ENCODE measurements at regions not wholly inside any gene's neighbourhood (a gene's known extent, or its start where the extent isn't known, plus 50 kb on each side); places are given as distances from the start of the nearest gene placed in this dataset.
"Not testable (repeated sequence)": the region's sequence is repeated elsewhere in the genome, so short reads cannot be mapped to it uniquely, and the experiment has no call there.

DNA sequence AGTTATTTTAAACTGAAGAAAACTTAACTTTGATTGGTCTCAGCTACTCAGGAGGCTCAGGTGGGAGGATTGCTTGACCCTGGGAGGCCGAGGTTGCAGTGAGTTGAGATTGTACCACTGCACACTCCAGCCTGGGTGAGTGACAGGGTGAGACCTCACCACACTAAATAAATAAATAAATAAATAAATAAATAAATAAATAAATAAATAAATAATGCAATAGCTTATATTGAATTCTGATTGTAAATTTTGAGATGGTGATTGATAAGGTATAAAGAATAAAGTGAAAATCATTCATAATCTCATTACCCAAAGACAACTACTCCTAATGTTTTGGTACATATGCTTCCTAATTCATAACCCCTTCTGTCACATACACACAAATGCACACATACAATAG, 58.1 kb downstream of the TUBA3C start:
- no peak overlapping the region for H3K27ac ChIP-seq (ENCODE audit: low read length)
- no peaks in the 10 kb centered on the region for H3K27me3 ChIP-seq (ENCODE audit: low read depth, low read length)
- H3K9me3 ChIP-seq (ENCODE audit: control insufficient read depth in 1 of 2, low read length in 2 of 2), result no peaks in the 10 kb centered on the region
- no peak overlapping the region for H3K4me3 ChIP-seq (ENCODE audit: low read depth in 1 of 2, low read length in 2 of 2)
- H3K36me3 ChIP-seq (ENCODE audit: control insufficient read depth in 1 of 2, insufficient read depth in 2 of 2, low read length in 2 of 2), result no peaks in the 10 kb centered on the region
- H3K4me1 ChIP-seq (ENCODE audit: control insufficient read depth in 1 of 2, insufficient read depth in 2 of 2, low read length in 2 of 2), result no peaks in the 10 kb centered on the region

DNA sequence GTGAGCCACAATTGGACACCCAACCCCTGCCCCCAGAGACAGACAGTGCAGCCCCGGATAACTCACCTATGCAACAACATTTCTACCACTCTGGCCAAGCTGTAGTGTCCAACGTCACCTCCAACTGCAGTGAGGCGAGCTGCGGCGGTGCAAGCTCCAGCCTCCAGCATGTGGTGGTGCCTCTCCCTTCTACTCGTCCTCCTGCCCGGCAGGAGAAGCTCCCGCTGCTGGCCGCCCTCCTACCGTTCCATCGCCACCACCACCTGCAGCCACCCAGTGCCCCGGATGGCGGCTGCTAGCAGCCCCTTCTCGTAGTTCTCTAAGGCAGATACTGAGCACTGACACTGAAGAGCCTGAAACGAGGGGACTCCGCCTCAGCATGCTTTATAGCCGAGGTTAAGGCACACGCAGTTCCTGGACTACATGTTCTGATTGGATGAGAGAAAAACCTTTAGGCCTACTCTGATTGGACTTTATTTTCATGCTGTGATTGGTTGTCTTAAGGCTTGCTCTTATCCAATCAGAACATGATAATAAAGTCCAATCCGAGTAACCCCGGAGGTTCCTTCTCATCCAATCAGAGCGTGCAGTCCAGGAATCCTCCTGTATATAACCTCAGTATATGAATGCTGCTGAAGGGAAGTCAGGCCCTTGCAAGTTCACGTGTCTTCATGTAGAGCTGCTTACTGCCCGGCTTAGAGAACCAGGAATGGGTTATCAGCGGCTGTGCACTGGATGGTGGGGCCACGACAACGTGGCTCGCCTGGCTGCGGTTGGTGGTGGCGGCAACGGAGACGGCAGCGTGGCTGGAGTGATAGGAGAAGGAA, 63.5 kb downstream of the TUBA3C start:
- no peaks in the 10 kb centered on the region for H3K9me3 ChIP-seq (ENCODE audit: control insufficient read depth in 1 of 2, low read length in 2 of 2)
- no peaks in the 10 kb centered on the region for H3K4me1 ChIP-seq (ENCODE audit: control insufficient read depth in 1 of 2, insufficient read depth in 2 of 2, low read length in 2 of 2)
- no peaks in the 10 kb centered on the region for H3K27me3 ChIP-seq (ENCODE audit: low read depth, low read length)
- no peaks in the 10 kb centered on the region for H3K36me3 ChIP-seq (ENCODE audit: control insufficient read depth in 1 of 2, insufficient read depth in 2 of 2, low read length in 2 of 2)
- H3K4me3 ChIP-seq (ENCODE audit: low read depth in 1 of 2, low read length in 2 of 2), result no peak overlapping the region
- H3K27ac ChIP-seq (ENCODE audit: low read length), result no peak overlapping the region

DNA sequence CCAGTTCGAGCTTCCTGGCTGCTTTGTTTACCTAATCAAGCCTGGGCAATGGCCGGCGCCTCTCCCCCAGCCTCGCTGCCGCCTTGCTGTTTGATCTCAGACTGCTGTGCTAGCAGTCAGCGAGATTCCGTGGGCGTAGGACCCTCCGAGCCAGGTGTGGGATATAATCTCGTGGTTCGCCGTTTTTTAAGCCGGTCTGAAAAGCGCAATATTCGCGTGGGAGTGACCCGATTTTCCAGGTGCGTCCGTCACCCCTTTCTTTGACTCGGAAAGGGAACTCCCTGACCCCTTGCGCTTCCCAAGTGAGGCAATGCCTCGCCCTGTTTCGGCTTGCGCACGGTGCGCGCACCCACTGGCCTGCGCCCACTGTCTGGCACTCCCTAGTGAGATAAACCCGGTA, 72.4 kb downstream of the TUBA3C start:
- H3K27ac ChIP-seq (ENCODE audit: low read length); H3K4me3 ChIP-seq (ENCODE audit: low read depth in 1 of 2, low read length in 2 of 2); H3K27me3 ChIP-seq (ENCODE audit: low read depth, low read length); H3K4me1 ChIP-seq (ENCODE audit: control insufficient read depth in 1 of 2, insufficient read depth in 2 of 2, low read length in 2 of 2); H3K9me3 ChIP-seq (ENCODE audit: control insufficient read depth in 1 of 2, low read length in 2 of 2); H3K36me3 ChIP-seq (ENCODE audit: control insufficient read depth in 1 of 2, insufficient read depth in 2 of 2, low read length in 2 of 2): not testable (repeated sequence)

DNA sequence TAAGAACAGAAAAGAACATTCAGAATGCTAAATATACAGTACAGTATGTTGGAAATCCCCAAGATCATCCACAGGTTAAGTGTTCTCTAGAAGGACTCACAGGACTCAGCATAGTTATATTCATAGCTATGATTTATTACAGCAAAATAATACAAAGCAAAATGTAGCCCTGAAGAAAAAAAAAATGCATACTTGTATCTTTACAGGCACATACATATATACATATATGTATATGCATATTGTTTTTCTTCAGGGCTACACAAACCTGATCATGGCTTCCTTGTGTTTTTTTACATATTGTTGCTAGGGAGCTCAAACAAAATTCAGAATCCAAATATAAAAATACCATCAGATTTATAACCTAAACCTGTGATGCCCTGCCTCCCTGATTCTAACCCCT, 78.5 kb downstream of the TUBA3C start:
- H3K4me3 ChIP-seq (ENCODE audit: low read depth in 1 of 2, low read length in 2 of 2), result no peak overlapping the region
- no peaks in the 10 kb centered on the region for H3K9me3 ChIP-seq (ENCODE audit: control insufficient read depth in 1 of 2, low read length in 2 of 2)
- H3K4me1 ChIP-seq (ENCODE audit: control insufficient read depth in 1 of 2, insufficient read depth in 2 of 2, low read length in 2 of 2), result no peaks in the 10 kb centered on the region
- H3K27ac ChIP-seq (ENCODE audit: low read length), result no peak overlapping the region
- no peaks in the 10 kb centered on the region for H3K27me3 ChIP-seq (ENCODE audit: low read depth, low read length)
- no peaks in the 10 kb centered on the region for H3K36me3 ChIP-seq (ENCODE audit: control insufficient read depth in 1 of 2, insufficient read depth in 2 of 2, low read length in 2 of 2)

DNA sequence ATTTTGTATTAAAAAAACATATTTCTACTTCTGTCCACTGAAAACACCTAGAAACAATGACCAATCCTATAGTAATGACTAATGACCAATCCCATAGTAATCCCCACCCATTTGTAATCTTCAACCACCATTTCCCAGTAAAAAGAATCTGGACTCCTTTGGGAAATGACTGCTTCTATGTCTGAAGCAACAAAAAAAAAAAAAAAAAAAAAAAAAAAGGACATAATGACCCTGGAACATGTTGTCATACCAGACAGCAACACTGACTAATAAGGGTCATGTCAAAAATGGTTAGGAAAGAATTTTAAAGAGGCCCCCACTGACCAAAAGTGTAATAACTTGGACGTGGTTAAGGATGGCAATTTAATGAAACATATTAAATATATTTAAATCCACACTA, 88.3 kb downstream of the TUBA3C start:
- no peaks in the 10 kb centered on the region for H3K27me3 ChIP-seq (ENCODE audit: low read depth, low read length)
- H3K9me3 ChIP-seq (ENCODE audit: control insufficient read depth in 1 of 2, low read length in 2 of 2), result no peaks in the 10 kb centered on the region
- H3K27ac ChIP-seq (ENCODE audit: low read length), result no peak overlapping the region
- no peaks in the 10 kb centered on the region for H3K4me1 ChIP-seq (ENCODE audit: control insufficient read depth in 1 of 2, insufficient read depth in 2 of 2, low read length in 2 of 2)
- H3K4me3 ChIP-seq (ENCODE audit: low read depth in 1 of 2, low read length in 2 of 2), result no peak overlapping the region
- no peaks in the 10 kb centered on the region for H3K36me3 ChIP-seq (ENCODE audit: control insufficient read depth in 1 of 2, insufficient read depth in 2 of 2, low read length in 2 of 2)

DNA sequence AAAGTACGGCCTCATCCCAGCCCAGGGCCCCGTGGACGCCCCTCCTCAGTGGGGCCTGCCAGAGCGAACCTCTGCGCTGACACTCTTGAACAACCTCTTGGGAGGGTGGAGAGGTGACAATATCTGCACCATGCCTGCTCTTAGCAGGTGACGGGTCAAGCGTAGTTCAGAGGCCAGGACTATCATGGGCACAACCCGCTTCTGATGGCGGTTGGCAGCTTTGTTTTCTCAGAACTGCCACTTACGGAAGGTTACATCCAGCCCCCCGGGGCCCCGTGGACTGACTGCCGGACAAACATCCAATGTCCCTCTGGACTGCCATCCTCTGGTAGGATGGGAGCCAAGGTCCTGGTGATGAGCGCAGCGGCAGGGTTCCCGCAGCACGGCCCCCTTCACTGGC, 91.1 kb downstream of the TUBA3C start:
- H3K4me1 ChIP-seq (ENCODE audit: control insufficient read depth in 1 of 2, insufficient read depth in 2 of 2, low read length in 2 of 2), result no peaks in the 10 kb centered on the region
- H3K36me3 ChIP-seq (ENCODE audit: control insufficient read depth in 1 of 2, insufficient read depth in 2 of 2, low read length in 2 of 2), result no peaks in the 10 kb centered on the region
- H3K4me3 ChIP-seq (ENCODE audit: low read depth in 1 of 2, low read length in 2 of 2), result no peak overlapping the region
- no peaks in the 10 kb centered on the region for H3K9me3 ChIP-seq (ENCODE audit: control insufficient read depth in 1 of 2, low read length in 2 of 2)
- no peak overlapping the region for H3K27ac ChIP-seq (ENCODE audit: low read length)
- H3K27me3 ChIP-seq (ENCODE audit: low read depth, low read length), result no peaks in the 10 kb centered on the region

DNA sequence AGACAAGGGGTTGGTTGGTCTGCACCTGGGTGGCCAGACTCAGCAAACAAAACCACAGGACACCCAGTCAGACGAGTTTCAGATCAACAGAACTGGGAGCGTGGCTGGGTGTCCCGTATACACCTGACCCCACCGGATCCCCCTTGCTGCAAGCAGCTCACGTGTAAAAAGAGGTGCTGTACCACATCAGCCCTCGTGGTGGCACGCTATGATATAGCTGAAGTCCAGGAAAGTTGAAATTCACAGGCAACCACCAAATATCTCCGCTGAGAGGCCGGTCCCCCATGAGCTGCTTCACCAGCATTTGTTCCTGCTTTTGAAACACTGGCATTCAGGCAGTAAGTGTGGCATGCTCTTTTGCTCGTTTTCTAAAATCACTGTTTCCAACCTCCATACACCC, 92.3 kb downstream of the TUBA3C start:
- Histone ChIP-seq H3K4me3 (ENCODE audit: low read depth in 1 of 2, low read length in 2 of 2) (no peak overlapping the region), H3K27me3 (ENCODE audit: low read depth, low read length) (no peaks in the 10 kb centered on the region), H3K4me1 (ENCODE audit: control insufficient read depth in 1 of 2, insufficient read depth in 2 of 2, low read length in 2 of 2) (no peaks in the 10 kb centered on the region), H3K27ac (ENCODE audit: low read length) (no peak overlapping the region), H3K36me3 (ENCODE audit: control insufficient read depth in 1 of 2, insufficient read depth in 2 of 2, low read length in 2 of 2) (no peaks in the 10 kb centered on the region), H3K9me3 (ENCODE audit: control insufficient read depth in 1 of 2, low read length in 2 of 2) (no peaks in the 10 kb centered on the region)

DNA sequence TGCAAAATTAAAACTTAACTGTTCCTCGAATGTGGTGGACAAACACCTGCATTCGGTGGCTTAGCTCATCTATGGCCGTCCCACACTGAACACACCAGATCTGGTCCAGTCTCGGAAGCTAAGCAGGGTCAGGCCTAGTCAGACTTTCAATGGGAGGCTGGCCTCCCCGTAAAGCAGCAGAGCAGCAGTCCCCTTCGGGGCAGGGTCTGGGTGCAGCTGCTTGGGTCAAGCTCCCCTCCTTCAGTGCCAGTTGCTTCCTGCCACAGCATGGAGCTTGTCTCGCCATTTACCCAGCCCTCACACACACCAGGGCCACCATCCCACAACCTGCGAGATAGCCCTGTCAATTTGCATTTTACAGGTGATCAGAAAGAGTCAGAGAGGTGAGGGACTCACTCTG, 93.2 kb downstream of the TUBA3C start:
- Histone ChIP-seq H3K36me3 (ENCODE audit: control insufficient read depth in 1 of 2, insufficient read depth in 2 of 2, low read length in 2 of 2) (no peaks in the 10 kb centered on the region), H3K4me3 (ENCODE audit: low read depth in 1 of 2, low read length in 2 of 2) (no peak overlapping the region), H3K9me3 (ENCODE audit: control insufficient read depth in 1 of 2, low read length in 2 of 2) (peaks cover 0 to 4% of the 10 kb centered on the region in 2 donors), H3K4me1 (ENCODE audit: control insufficient read depth in 1 of 2, insufficient read depth in 2 of 2, low read length in 2 of 2) (no peaks in the 10 kb centered on the region), H3K27me3 (ENCODE audit: low read depth, low read length) (no peaks in the 10 kb centered on the region), H3K27ac (ENCODE audit: low read length) (no peak overlapping the region)

DNA sequence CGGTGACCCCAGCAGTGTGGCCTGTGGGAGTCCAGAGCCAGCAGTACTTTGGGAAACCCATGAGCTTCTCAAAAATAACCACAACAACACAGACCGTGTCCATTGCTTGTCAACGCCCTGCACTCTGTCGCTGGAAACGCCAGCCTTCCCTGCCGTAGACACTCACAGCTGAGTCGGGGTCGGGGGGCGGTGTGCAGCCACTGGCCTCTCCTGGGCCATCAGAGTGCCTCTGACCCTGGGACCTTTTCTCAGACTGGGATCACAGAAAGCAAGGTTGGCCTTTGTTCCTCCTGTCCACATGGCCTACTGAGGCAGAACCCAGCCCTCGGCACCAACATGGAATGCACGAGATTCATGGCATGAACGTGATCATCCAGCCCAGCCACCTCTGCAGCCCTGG, 95.7 kb downstream of the TUBA3C start:
- Histone ChIP-seq H3K27ac (ENCODE audit: low read length) (no peak overlapping the region), H3K4me3 (ENCODE audit: low read depth in 1 of 2, low read length in 2 of 2) (no peak overlapping the region), H3K36me3 (ENCODE audit: control insufficient read depth in 1 of 2, insufficient read depth in 2 of 2, low read length in 2 of 2) (no peaks in the 10 kb centered on the region), H3K9me3 (ENCODE audit: control insufficient read depth in 1 of 2, low read length in 2 of 2) (peaks cover 0 to 7% of the 10 kb centered on the region in 2 donors), H3K4me1 (ENCODE audit: control insufficient read depth in 1 of 2, insufficient read depth in 2 of 2, low read length in 2 of 2) (no peaks in the 10 kb centered on the region), H3K27me3 (ENCODE audit: low read depth, low read length) (no peaks in the 10 kb centered on the region)

DNA sequence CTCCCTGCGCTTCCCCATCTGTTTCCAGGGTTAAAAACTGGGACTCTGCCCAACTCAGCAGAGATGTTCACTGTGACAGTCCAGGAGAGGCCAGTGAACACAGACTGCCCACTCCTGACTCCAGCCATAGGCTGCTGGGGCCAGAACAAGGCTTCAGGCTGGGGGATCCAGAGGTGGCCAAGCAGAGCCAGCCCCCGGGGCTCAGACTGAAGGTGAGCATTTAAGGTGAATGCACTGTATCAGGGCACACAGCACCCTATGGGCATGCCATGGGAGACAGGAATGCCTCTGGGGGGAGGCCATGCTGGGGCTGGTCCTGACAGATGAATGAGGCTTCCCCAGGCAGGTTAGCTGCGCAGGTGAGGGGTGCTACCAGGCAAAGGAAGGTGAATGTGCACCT, 96.4 kb downstream of the TUBA3C start:
- H3K9me3 ChIP-seq (ENCODE audit: control insufficient read depth in 1 of 2, low read length in 2 of 2), result peaks cover 0 to 7% of the 10 kb centered on the region in 2 donors
- H3K27ac ChIP-seq (ENCODE audit: low read length), result no peak overlapping the region
- H3K4me1 ChIP-seq (ENCODE audit: control insufficient read depth in 1 of 2, insufficient read depth in 2 of 2, low read length in 2 of 2), result no peaks in the 10 kb centered on the region
- no peaks in the 10 kb centered on the region for H3K36me3 ChIP-seq (ENCODE audit: control insufficient read depth in 1 of 2, insufficient read depth in 2 of 2, low read length in 2 of 2)
- H3K4me3 ChIP-seq (ENCODE audit: low read depth in 1 of 2, low read length in 2 of 2), result no peak overlapping the region
- no peaks in the 10 kb centered on the region for H3K27me3 ChIP-seq (ENCODE audit: low read depth, low read length)

DNA sequence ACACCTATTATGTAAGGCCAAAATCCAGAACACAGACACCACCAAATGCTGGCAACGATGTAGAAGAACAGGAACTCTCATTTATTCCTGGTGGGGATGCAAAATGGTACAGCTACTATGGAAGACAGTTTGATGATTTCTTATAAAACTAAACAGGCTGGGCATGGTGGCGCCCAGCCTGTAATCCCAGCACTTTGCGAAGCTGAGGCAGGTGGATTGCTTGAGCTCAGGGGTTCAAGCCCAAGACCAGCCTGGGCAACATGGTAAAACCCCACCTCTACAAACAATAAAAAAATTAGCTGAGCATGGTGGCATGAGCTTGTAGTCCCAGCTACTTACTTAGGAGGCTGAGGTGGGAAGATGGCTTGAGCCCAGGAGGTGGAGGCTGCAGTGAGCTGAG, 98.3 kb downstream of the TUBA3C start:
- no peak overlapping the region for H3K27ac ChIP-seq (ENCODE audit: low read length)
- H3K27me3 ChIP-seq (ENCODE audit: low read depth, low read length), result no peaks in the 10 kb centered on the region
- H3K9me3 ChIP-seq (ENCODE audit: control insufficient read depth in 1 of 2, low read length in 2 of 2), result peaks cover 0 to 10% of the 10 kb centered on the region in 2 donors
- H3K36me3 ChIP-seq (ENCODE audit: control insufficient read depth in 1 of 2, insufficient read depth in 2 of 2, low read length in 2 of 2), result no peaks in the 10 kb centered on the region
- no peak overlapping the region for H3K4me3 ChIP-seq (ENCODE audit: low read depth in 1 of 2, low read length in 2 of 2)
- no peaks in the 10 kb centered on the region for H3K4me1 ChIP-seq (ENCODE audit: control insufficient read depth in 1 of 2, insufficient read depth in 2 of 2, low read length in 2 of 2)

DNA sequence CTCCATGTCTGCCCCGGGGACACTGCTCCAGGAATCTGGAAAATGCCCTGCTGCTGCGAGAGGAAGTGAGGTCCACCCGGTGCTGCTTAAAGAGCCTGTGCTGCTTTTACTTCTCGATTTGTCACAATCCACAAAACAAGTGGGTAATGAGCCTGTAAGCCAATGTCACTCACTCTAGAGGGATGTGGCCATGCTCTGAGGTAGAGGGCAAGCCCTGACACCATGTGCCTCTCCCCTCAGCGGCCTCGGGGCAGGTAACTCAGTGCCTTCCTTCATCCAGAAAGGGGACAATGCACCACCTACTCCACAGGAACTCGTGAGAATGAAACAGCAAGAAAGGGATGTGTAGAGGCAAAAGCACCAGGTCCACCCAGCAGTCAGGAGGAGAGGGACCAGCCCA, 106.2 kb downstream of the TUBA3C start:
- Histone ChIP-seq H3K9me3 (ENCODE audit: control insufficient read depth in 1 of 2, low read length in 2 of 2) (peaks cover 0 to 8% of the 10 kb centered on the region in 2 donors), H3K27me3 (ENCODE audit: low read depth, low read length) (no peaks in the 10 kb centered on the region), H3K36me3 (ENCODE audit: control insufficient read depth in 1 of 2, insufficient read depth in 2 of 2, low read length in 2 of 2) (no peaks in the 10 kb centered on the region), H3K4me1 (ENCODE audit: control insufficient read depth in 1 of 2, insufficient read depth in 2 of 2, low read length in 2 of 2) (no peaks in the 10 kb centered on the region), H3K27ac (ENCODE audit: low read length) (no peak overlapping the region), H3K4me3 (ENCODE audit: low read depth in 1 of 2, low read length in 2 of 2) (no peak overlapping the region)

All from muscle layer of duodenum (tissue), 2 donors.